Activated CD4-positive, alpha-beta T cell treated with anti-CD3 and anti-CD28 coated beads for 24 hours (primary cell): ENCODE measurements at regions not wholly inside any gene's neighbourhood (a gene's known extent, or its start where the extent isn't known, plus 50 kb on each side); places are given as distances from the start of the nearest gene placed in this dataset.
"Not testable (repeated sequence)": the region's sequence is repeated elsewhere in the genome, so short reads cannot be mapped to it uniquely, and the experiment has no call there.

Source experiments
- DNase-seq, 2 donors: peaks; one replicate each; pipeline ENCODE4 v3.0.0-alpha.2; 2020; ENCODE audit warnings: low read depth in 2 of 2

GRCh38 chr5:36526537-36526936 lies 79.9 kb upstream of the SLC1A3 start:
- DNase-seq, result no peak

- no peak for DNase-seq
Measured at GRCh38 chr5:36528588-36528987, 77.8 kb upstream of the SLC1A3 start.

GRCh38 chr5:36529142-36529541 lies 77.3 kb upstream of the SLC1A3 start:
- DNase-seq, result no peak

GRCh38 chr5:36530215-36530614 lies 76.2 kb upstream of the SLC1A3 start:
- DNase-seq, result no peak

GRCh38 chr5:36531401-36531800 lies 75.0 kb upstream of the SLC1A3 start:
- no peak for DNase-seq

- DNase-seq, result no peak
Measured at GRCh38 chr5:36535378-36535777, 71.0 kb upstream of the SLC1A3 start.

- no peak for DNase-seq
Measured at GRCh38 chr5:36535859-36536615, 70.4 kb upstream of the SLC1A3 start.

- DNase-seq, result no peak
Measured at GRCh38 chr5:36536616-36537005, 69.8 kb upstream of the SLC1A3 start.

GRCh38 chr5:36537724-36538123 lies 68.7 kb upstream of the SLC1A3 start:
- DNase-seq, result no peak

- DNase-seq, result no peak
Measured at GRCh38 chr5:36552651-36553393, 53.6 kb upstream of the SLC1A3 start.

- not testable (repeated sequence) for DNase-seq
Measured at GRCh38 chr5:36555035-36555434, 51.4 kb upstream of the SLC1A3 start.
